CD4-positive, alpha-beta T cell (primary cell): ENCODE measurements at regions not wholly inside any gene's neighbourhood (a gene's known extent, or its start where the extent isn't known, plus 50 kb on each side); places are given as distances from the start of the nearest gene placed in this dataset.

Experiments
- ATAC-seq: fragments of 200-7000 bp; cut with Tn5 transposase; one replicate; pipeline ENCODE4 v1.10.0; 2022; ENCODE audit warnings: mild to moderate bottlenecking; ENCODE audit not compliant: poor library complexity
- CTCF ChIA-PET: fragments of 350-600 bp; sonication (Branson Sonifier 250); formaldehyde crosslinking; loops from one replicate; lab custom pipeline; 2021; ENCODE audit warnings: antibody characterized with exemption, inconsistent platforms; lab: Charles Lee
- POLR2A ChIA-PET: fragments of 350-600 bp; sonication (Branson Sonifier 250); formaldehyde crosslinking; loops from one replicate; lab custom pipeline; 2021; ENCODE audit warnings: antibody characterized with exemption, inconsistent platforms; lab: Charles Lee
- DNase-seq, 14 experiments: peaks; one replicate each; pipeline ENCODE4 v3.0.0-alpha.2; 2013 to 2020; ENCODE audit warnings: mixed read lengths in 2 of 14
- H3K27ac ChIP-seq, 2 donors: one replicate each; pipeline versions ENCODE4 v1.5.1 to v1.7.0; 2013; ENCODE audit warnings: low read length in 2 of 2, low read depth in 1 of 2, mild to moderate bottlenecking in 1 of 2
- H3K27me3 ChIP-seq, 2 experiments: 1 replicate in 1 of 2; 2 replicates in 1 of 2; pipeline versions ENCODE4 v1.6.1 to v1.7.0; 2013; ENCODE audit warnings: low read length in 2 of 2, control low read depth in 1 of 2, mild to moderate bottlenecking in 1 of 2, moderate library complexity in 1 of 2; ENCODE audit not compliant: insufficient read depth in 2 of 2, control insufficient read depth in 1 of 2
- H3K36me3 ChIP-seq: one replicate; pipeline ENCODE4 v1.6.1; 2013; ENCODE audit warnings: low read length, control low read depth; ENCODE audit not compliant: insufficient read depth
- H3K4me1 ChIP-seq: one replicate; pipeline ENCODE4 v1.6.1; 2013; ENCODE audit warnings: low read length, control low read depth; ENCODE audit not compliant: insufficient read depth
- H3K4me3 ChIP-seq: one replicate; pipeline ENCODE4 v1.5.1; 2013; ENCODE audit warnings: mild to moderate bottlenecking, low read length, moderate library complexity
- H3K9me3 ChIP-seq, 2 experiments: 1 replicate in 1 of 2; 2 replicates in 1 of 2; pipeline versions ENCODE4 v1.6.1 to v1.7.0; 2013; ENCODE audit warnings: low read length in 2 of 2, mild to moderate bottlenecking in 2 of 2, control low read depth in 1 of 2, moderate library complexity in 1 of 2; ENCODE audit not compliant: control insufficient read depth in 1 of 2, insufficient read depth in 1 of 2
- H3K27ac Mint-ChIP-seq: one replicate; pipeline ENCODE4 v1.8.0; 2020; ENCODE audit warnings: mixed read lengths
- H3K27me3 Mint-ChIP-seq: one replicate; pipeline ENCODE4 v1.8.0; 2021; ENCODE audit warnings: mixed read lengths
- H3K36me3 Mint-ChIP-seq: one replicate; pipeline ENCODE4 v1.8.0; 2021; ENCODE audit warnings: low read depth, mixed read lengths
- H3K4me1 Mint-ChIP-seq: one replicate; pipeline ENCODE4 v1.8.0; 2021; ENCODE audit warnings: low read depth, mixed read lengths
- H3K4me3 Mint-ChIP-seq: one replicate; pipeline ENCODE4 v1.8.0; 2020; ENCODE audit warnings: mild to moderate bottlenecking, mixed read lengths
- H3K9me3 Mint-ChIP-seq: one replicate; pipeline ENCODE4 v1.8.0; 2020; ENCODE audit warnings: mixed read lengths
- intact Hi-C, 2 experiments: fragments of 100-400 bp; cut with DNase I in 1 of 2; cut with micrococcal nuclease in 1 of 2; formaldehyde crosslinking; loops; one replicate each; pipeline versions ENCODE4 v1.15.1 to v1.9.0; 2023 to 2025; cut with DNase I, micrococcal nuclease
- TF ChIP-seq, protein P1 (sequence below): fragments of 200-600 bp; IDR thresholded peaks from one replicate; pipeline ENCODE4 v1.8.0; 2022; ENCODE audit warnings: antibody characterized with exemption, mild to moderate bottlenecking

DNA sequence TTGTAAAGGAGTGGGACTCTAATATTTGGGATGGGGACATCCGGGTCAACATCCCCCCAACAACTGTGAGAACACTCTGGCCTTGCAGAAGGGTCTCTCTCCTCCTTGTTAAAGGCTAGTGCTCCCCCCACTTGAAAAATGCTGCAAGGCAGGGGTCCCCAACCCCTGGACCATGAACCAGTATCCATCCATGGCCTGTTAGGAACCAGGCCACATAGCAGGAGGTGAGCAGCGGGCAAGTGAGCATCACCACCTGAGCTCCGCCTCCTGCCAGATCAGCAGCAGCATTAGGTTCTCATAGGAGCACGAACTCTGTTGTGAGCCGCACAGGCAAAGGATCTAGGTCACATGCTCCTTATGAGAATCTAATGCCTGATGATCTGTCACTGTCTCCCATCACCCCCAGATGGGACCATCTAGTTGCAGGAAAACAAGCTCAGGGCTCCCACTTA is 243.9 kb upstream of the ID2 start:
- Mint-ChIP-seq H3K9me3 (no peaks in the 10 kb centered on the region), H3K27ac (no peak overlapping the region), H3K27me3 (no peaks in the 10 kb centered on the region), H3K4me3 (no peak overlapping the region), H3K4me1 (peaks cover 14% of the 10 kb centered on the region), H3K36me3 (no peaks in the 10 kb centered on the region)
- H3K4me1 ChIP-seq: peaks cover 25% of the 10 kb centered on the region
- DNase-seq (no peak), ATAC-seq (no peak)
- TF ChIP-seq, protein P1, sequence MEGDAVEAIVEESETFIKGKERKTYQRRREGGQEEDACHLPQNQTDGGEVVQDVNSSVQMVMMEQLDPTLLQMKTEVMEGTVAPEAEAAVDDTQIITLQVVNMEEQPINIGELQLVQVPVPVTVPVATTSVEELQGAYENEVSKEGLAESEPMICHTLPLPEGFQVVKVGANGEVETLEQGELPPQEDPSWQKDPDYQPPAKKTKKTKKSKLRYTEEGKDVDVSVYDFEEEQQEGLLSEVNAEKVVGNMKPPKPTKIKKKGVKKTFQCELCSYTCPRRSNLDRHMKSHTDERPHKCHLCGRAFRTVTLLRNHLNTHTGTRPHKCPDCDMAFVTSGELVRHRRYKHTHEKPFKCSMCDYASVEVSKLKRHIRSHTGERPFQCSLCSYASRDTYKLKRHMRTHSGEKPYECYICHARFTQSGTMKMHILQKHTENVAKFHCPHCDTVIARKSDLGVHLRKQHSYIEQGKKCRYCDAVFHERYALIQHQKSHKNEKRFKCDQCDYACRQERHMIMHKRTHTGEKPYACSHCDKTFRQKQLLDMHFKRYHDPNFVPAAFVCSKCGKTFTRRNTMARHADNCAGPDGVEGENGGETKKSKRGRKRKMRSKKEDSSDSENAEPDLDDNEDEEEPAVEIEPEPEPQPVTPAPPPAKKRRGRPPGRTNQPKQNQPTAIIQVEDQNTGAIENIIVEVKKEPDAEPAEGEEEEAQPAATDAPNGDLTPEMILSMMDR: no peak
- intact Hi-C loops: no loop called here
- no peak overlapping the region for H3K4me3 ChIP-seq
- no peaks in the 10 kb centered on the region for H3K27me3 ChIP-seq
- no peaks in the 10 kb centered on the region for H3K36me3 ChIP-seq
- ChIA-PET CTCF (no interaction called here), POLR2A (no interaction called here)
- no peak overlapping the region for H3K27ac ChIP-seq
- no peaks in the 10 kb centered on the region for H3K9me3 ChIP-seq

DNA sequence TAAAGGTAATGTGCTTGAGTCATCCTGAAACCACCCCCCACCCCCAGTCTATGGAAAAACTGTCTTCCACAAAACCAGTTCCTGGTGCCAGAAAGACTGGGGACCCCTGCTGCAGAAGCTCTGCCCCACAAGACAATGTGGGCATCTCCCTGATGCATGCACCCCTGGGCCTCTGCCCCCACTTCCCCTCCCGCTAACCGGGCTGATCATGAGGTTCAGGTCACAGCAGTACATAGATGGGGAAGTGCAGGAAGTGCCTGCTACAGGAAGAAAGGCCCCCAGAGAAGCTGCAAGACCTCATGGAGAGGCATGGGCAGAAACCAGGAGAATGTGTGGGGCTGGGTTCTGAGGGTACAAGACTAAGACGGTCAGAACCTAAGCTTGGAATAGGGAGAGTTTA is 243.4 kb upstream of the ID2 start:
- DNase-seq (peak in 3 of 14 experiments; percentile 25 to 44 (median 37)), ATAC-seq (no peak)
- H3K27me3 Mint-ChIP-seq: no peaks in the 10 kb centered on the region
- intact Hi-C loops: no loop called here
- no peaks in the 10 kb centered on the region for H3K36me3 Mint-ChIP-seq
- CTCF ChIA-PET: no interaction called here
- no peaks in the 10 kb centered on the region for H3K9me3 Mint-ChIP-seq
- no peaks in the 10 kb centered on the region for H3K9me3 ChIP-seq
- H3K4me3 ChIP-seq: no peak overlapping the region
- H3K27me3 ChIP-seq: no peaks in the 10 kb centered on the region
- peaks cover 20% of the 10 kb centered on the region for H3K4me1 ChIP-seq
- no peak overlapping the region for H3K27ac Mint-ChIP-seq
- H3K4me1 Mint-ChIP-seq: peaks cover 10% of the 10 kb centered on the region
- TF ChIP-seq, protein P1: no peak
- no peak overlapping the region for H3K4me3 Mint-ChIP-seq
- POLR2A ChIA-PET: no interaction called here
- H3K36me3 ChIP-seq: no peaks in the 10 kb centered on the region
- no peak overlapping the region for H3K27ac ChIP-seq

DNA sequence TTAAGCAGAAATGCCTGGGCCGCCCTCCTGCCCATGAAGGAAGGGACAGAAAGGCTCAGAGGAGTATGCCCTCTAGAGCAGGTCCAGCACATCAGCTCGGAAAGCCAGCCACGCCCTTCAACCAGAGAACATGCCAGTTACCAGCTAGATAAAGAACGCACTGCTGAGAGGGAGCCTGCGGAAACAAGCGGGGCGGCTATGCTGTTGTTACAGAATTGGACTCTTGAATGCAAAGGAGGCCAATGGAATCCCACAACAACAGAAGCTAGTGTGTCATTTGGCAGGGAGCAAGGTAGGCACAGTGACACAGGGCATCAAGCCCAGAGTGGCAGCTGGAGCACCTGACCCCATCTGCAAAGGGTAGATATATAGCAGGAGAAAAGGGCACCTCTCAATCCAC is 242.9 kb upstream of the ID2 start:
- ChIA-PET CTCF (no interaction called here), POLR2A (no interaction called here)
- H3K27me3 ChIP-seq: no peaks in the 10 kb centered on the region
- TF ChIP-seq, protein P1: no peak
- intact Hi-C loops: no loop called here
- H3K27ac Mint-ChIP-seq: no peak overlapping the region
- H3K9me3 ChIP-seq: no peaks in the 10 kb centered on the region
- H3K9me3 Mint-ChIP-seq: no peaks in the 10 kb centered on the region
- no peak overlapping the region for H3K4me3 ChIP-seq
- ATAC-seq (no peak), DNase-seq (no peak)
- no peaks in the 10 kb centered on the region for H3K36me3 Mint-ChIP-seq
- no peaks in the 10 kb centered on the region for H3K36me3 ChIP-seq
- no peaks in the 10 kb centered on the region for H3K27me3 Mint-ChIP-seq
- H3K27ac ChIP-seq: no peak overlapping the region
- H3K4me1 ChIP-seq: peaks cover 15% of the 10 kb centered on the region
- peaks cover 6% of the 10 kb centered on the region for H3K4me1 Mint-ChIP-seq
- no peak overlapping the region for H3K4me3 Mint-ChIP-seq
